Nephron progenitor cell (in vitro differentiated cells): ENCODE measurements at regions not wholly inside any gene's neighbourhood (a gene's known extent, or its start where the extent isn't known, plus 50 kb on each side); places are given as distances from the start of the nearest gene placed in this dataset.

ENCODE experiments used
- DNase-seq: peaks from one replicate; pipeline ENCODE4 v3.0.0; 2021
- H3K27ac Mint-ChIP-seq: 2 replicates; pipeline ENCODE4 v1.8.0; 2021; ENCODE audit warnings: mild to moderate bottlenecking, moderate library complexity, mixed read lengths
- H3K27me3 Mint-ChIP-seq: 2 replicates; pipeline ENCODE4 v1.8.0; 2021; ENCODE audit warnings: mild to moderate bottlenecking, low read depth, mixed read lengths; ENCODE audit not compliant: poor library complexity
- H3K36me3 Mint-ChIP-seq: 2 replicates; pipeline ENCODE4 v1.8.0; 2021; ENCODE audit warnings: low read depth, mixed read lengths
- H3K4me1 Mint-ChIP-seq: 2 replicates; pipeline ENCODE4 v1.8.0; 2021; ENCODE audit warnings: mixed read lengths
- H3K4me3 Mint-ChIP-seq: 2 replicates; pipeline ENCODE4 v1.8.0; 2021; ENCODE audit warnings: mild to moderate bottlenecking, moderate library complexity, mixed read lengths
- H3K9me3 Mint-ChIP-seq: 2 replicates; pipeline ENCODE4 v1.8.0; 2021; ENCODE audit warnings: mild to moderate bottlenecking, moderate library complexity, mixed read lengths
- CTCF ChIP-seq: fragments of 200-600 bp; sonication (generic); IDR thresholded peaks from 2 replicates; pipeline ENCODE4 v1.5.0; 2021; ENCODE audit warnings: antibody characterized with exemption

GRCh38 chrX:92351511-92351910 is 572.3 kb downstream of the PCDH11X start:
- no peaks in the 10 kb centered on the region for H3K36me3 Mint-ChIP-seq
- no peaks in the 10 kb centered on the region for H3K9me3 Mint-ChIP-seq
- no peak for DNase-seq
- no peak overlapping the region for H3K27ac Mint-ChIP-seq
- no peak for TF ChIP-seq CTCF
- H3K27me3 Mint-ChIP-seq, result no peaks in the 10 kb centered on the region
- H3K4me3 Mint-ChIP-seq, result no peak overlapping the region
- H3K4me1 Mint-ChIP-seq, result no peaks in the 10 kb centered on the region
